T1000 (cell line): ENCODE measurements at regions not wholly inside any gene's neighbourhood (a gene's known extent, or its start where the extent isn't known, plus 50 kb on each side); places are given as distances from the start of the nearest gene placed in this dataset.
A peak's percentile ranks its signal among the peaks of the same experiment; 100 is the strongest.
"Not testable (repeated sequence)": the region's sequence is repeated elsewhere in the genome, so short reads cannot be mapped to it uniquely, and the experiment has no call there.

Experiments
- DNase-seq: peaks from one replicate; lab custom pipeline; 2025; ENCODE audit warnings: mixed read lengths; lab: John Stamatoyannopoulos, UW

DNA sequence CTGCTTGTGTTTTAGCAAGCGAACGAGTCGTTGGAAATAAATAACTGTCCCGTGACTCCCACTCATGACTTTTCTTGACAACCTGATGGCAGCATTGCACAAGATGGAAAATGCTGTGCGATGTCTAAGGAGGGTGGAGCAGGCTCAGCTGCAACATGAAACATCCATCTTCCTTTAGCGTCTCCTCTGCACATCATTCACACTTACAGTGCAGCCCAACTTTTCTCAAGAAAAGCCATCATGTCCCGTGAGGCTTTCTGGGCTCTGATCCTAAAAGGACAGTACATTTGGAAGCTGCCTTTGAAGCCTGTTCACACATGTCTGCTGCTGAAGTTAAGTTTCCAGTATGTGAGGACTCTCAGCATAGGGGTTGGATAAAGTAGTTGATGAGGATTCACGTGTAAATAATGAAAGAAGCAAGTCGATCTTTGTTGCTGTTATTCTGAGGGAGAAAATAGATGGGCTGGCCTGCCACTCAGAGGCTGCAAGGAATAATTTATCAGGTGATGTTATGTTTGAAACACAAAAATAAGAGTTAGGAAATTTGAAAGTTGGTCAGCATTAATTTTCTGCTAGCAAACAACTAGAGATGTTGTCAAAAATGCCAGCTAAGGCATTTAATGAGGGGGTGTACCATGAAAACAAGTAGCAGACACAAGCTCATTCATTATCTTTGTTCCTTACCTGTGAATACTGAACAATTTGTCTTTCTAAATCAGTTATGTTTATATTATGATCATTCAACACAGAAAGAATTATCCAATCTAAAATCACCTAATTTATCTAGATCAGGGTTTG lies 328.7 kb upstream of the ZFP42 start:
- no peak for DNase-seq

GRCh38 chr4:187668526-187669082 lies 327.0 kb upstream of the ZFP42 start:
- no peak for DNase-seq

GRCh38 chr4:187671521-187671920 lies 324.1 kb upstream of the ZFP42 start:
- DNase-seq: not testable (repeated sequence)

DNA sequence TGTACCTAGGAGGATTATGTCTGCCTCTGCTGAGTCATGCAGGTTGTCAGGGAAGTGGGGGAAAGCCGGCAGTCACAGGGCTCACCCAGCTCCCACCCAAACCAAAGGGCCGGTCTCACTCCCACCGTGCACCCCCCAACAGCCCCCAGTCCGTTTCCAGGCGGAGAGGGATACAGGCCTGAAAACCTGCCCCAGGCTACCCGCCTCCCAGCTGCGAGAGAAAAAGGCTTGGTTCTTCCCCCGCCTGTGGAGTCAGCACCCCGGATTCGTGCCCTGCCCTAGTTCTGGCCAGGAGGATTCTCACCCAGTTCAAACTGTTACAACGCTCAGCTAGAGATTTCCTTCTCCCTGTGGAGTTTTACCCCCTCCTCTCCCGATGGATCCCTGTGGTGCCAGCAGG lies 323.6 kb upstream of the ZFP42 start:
- not testable (repeated sequence) for DNase-seq

DNA sequence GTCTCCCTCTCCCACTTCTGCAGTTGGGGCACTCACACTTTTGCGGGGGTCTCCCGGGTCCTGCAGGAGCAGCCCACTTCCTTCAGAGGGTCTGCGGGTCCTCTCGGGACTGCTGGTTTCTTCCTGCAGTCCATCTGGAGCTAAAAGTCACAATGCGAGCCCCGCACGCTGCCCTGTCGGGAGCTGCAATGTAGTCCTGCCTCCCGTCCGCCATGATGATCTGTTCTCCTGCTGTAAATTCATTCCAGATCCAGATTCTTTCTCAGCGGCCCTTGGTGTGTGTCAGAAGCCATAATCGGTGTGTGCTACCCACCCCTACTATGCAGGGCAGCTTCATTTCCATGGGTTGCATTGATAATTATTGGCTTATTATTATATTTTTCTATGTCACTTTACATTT lies 323.0 kb upstream of the ZFP42 start:
- DNase-seq: not testable (repeated sequence)

DNA sequence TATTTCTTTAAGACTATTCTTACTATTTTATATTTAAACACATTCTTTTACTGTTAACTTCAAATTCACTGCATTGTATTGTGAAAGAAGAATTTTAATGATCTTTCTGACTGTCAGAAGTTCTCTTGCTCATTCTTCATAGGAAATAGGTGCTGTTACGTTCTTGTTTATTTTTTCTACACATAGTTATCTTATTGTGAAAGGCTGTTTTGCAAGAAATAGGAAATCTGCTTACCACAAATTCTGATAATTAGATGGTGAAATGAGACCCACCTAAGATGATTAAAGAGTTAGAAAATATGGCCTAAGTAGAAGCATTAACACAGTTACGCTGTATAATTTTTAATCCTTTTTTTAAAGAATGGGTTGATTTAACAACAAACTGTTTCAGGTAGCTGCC lies 316.1 kb upstream of the ZFP42 start:
- no peak for DNase-seq

- DNase-seq: peak; percentile 22
Observed at GRCh38 chr4:187685247-187685646, 310.3 kb upstream of the ZFP42 start.

GRCh38 chr4:187687697-187688096 lies 307.9 kb upstream of the ZFP42 start:
- DNase-seq: no peak

GRCh38 chr4:187692626-187693025 lies 302.9 kb upstream of the ZFP42 start:
- DNase-seq: no peak

DNA sequence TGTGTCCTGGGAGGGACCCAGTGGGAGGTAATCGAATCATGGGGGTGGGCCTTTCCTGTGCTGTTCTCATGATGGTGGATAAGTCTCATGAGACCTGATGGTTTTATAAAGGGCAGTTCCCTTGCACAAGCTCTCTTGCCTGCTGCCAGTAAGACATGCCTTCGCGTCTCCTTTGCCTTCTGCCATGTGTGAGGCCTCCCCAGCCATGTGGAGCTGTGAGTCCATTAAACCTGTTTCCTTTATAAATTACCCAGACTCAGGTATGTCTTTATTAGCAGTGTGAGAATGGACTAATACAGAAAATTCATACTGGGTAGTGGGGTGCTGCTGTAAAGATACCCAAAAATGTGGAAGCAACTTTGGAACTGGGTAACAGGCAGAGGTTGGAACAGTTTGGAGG lies 300.0 kb upstream of the ZFP42 start:
- not testable (repeated sequence) for DNase-seq

- DNase-seq: no peak
Observed at GRCh38 chr4:187711586-187711985, 284.0 kb upstream of the ZFP42 start.

DNA sequence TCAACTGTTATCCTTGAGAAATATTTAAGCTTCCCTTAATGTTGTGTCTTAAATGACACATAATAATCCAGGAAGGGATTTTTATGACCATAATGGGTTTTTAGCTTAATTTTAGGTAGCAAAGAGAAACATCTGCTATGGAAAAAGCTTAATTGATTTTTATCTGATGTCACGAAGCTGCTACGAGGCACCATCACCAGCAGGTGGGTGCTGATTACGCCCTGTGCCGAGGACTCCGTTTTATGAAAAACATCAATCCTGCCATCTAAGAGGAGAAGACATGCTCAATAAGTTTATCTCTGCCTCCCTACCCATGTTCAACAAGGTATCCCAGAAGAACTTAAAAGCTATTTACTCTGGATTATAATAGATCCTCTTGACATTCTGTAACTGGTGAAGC lies 280.6 kb upstream of the ZFP42 start:
- DNase-seq: no peak

- DNase-seq: no peak
Observed at GRCh38 chr4:187715466-187715865, 280.1 kb upstream of the ZFP42 start.

DNA sequence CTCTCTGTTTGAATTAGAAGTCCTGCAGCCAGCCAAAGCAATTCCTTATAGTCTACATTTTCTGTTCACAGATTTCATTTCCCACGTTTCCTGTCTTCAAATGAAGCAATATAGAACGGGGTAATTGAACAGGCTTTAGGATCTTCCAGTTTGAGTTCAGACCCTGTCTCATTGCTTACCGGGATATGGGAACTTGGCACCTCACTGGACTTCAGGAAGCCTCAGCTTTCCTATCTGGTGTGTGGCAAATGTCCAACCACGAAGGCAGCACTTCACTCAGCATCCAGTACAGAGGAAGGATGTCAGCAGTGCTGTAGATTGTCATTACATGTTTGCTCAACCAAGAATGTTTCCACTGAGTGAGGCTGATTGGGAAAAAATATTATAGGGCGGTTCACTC lies 271.1 kb upstream of the ZFP42 start:
- DNase-seq: no peak

DNA sequence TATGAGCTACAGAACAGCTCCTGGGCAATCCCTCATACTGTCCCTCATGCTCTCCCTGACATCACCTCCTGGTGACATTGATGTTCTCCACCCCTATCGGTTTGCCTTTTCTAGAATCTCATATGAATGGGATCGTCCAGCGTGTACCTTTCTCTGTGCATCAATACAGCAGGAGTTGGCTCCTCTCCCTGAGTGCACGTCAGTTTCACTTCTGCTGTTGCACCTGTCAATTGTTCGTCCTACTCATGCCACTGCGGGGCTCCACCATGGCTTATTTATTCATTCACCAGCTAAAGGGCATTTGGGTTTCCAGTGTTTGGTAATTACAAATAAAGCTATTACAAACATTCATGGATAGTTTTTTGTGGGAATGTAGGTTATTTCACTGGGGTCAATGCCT lies 269.1 kb upstream of the ZFP42 start:
- no peak for DNase-seq

DNA sequence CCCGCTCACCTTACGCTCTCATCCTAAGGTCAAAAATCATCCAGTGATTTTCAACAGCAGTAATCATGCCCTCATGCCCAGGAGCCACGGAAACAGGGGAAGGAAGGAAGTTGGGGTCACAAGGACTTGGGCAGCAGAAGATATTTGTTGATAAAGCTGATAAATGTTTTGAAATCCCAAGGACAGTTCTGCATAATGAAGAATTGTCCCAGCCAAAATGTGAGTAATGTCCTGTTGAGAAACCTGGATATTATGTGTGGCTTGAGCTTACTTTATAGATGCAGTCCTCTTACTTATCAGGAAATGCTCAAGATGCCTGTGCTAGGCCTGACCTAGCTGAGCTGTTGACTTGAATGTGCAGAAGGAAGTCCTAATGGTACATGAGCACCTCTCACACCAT lies 263.0 kb upstream of the ZFP42 start:
- DNase-seq: no peak

- no peak for DNase-seq
Observed at GRCh38 chr4:187739771-187740170, 255.8 kb upstream of the ZFP42 start.

- no peak for DNase-seq
Observed at GRCh38 chr4:187744911-187745310, 250.7 kb upstream of the ZFP42 start.

DNA sequence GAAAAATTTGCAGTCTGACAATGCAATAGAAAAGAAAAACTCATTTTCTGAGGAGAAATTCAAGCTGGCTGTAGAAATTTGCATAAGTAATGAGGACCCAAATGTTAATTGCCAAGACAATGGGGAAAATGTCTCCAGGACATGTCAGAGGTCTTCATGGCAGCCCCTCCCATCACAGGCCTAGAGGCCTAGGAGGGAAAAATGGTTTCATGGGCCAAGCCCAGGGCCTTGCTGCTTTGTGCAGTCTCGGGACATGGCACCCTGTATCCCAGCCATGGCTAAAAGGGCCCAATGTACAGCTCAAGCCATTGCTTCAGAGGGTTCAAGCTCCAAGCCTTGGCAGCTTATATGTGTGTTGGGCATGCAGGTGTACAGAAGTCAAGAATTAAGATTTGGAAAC lies 244.9 kb upstream of the ZFP42 start:
- not testable (repeated sequence) for DNase-seq

GRCh38 chr4:187767158-187767557 lies 228.4 kb upstream of the ZFP42 start:
- DNase-seq: no peak

GRCh38 chr4:187767687-187768086 lies 227.9 kb upstream of the ZFP42 start:
- no peak for DNase-seq

DNA sequence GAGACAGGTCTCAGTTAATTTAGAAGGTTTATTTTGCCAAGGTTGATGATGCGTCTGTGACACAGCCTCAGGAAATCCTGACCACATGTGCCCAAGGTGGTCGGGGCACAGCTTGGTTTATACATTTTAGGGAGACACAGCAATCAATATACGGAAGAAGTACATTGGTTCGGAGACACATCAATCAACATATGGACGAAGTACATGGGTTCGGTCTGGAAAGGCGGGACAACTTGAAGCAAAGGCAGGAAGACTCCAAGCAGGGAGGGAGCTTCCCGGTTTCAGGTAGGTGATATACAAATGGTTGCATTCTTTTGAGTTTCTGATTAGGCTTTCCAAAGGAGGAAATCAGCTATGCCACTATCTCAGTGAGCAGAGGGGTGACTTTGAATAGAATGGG lies 225.2 kb upstream of the ZFP42 start:
- DNase-seq: no peak

GRCh38 chr4:187777954-187778353 lies 217.6 kb upstream of the ZFP42 start:
- DNase-seq: no peak

GRCh38 chr4:187780070-187780469 lies 215.5 kb upstream of the ZFP42 start:
- DNase-seq: no peak
